Adrenal gland (tissue), 5 donors: ENCODE measurements at regions not wholly inside any gene's neighbourhood (a gene's known extent, or its start where the extent isn't known, plus 50 kb on each side); places are given as distances from the start of the nearest gene placed in this dataset.

Source experiments
- CTCF ChIP-seq, 6 experiments: fragments of 450-650 bp in 4 of 6; fragments of 200-600 bp in 2 of 6; sonication (generic) in 1 of 6; IDR thresholded peaks; 1 replicate in 5 of 6; 2 replicates in 1 of 6; pipeline versions ENCODE4 v1.5.1 to v1.8.0; 2016 to 2021; ENCODE audit warnings: antibody characterized with exemption in 6 of 6, mild to moderate bottlenecking in 2 of 6, moderate library complexity in 1 of 6
- POLR2A ChIP-seq, 2 donors: fragments of 450-650 bp; IDR thresholded peaks; one replicate each; pipeline ENCODE4 v1.6.1; 2017; ENCODE audit warnings: antibody characterized with exemption in 2 of 2, mild to moderate bottlenecking in 2 of 2, moderate library complexity in 1 of 2
- donor health status: DM: no; HTN: no; CAD: no.

GRCh38 chr4:28269426-28269825, 1408.8 kb downstream of the STIM2 start:
- TF ChIP-seq CTCF (IDR thresholded peaks at IDR 0.05) (no peak), POLR2A (IDR thresholded peaks at IDR 0.05) (no peak)
